A204.1 (cell line): ENCODE measurements at regions not wholly inside any gene's neighbourhood (a gene's known extent, or its start where the extent isn't known, plus 50 kb on each side); places are given as distances from the start of the nearest gene placed in this dataset.

Experiments
- FAIRE-seq: peaks from 2 replicates; lab custom pipeline; 2012; peaks lifted over from hg19 to GRCh38; lab: Jason Lieb, UNC

DNA sequence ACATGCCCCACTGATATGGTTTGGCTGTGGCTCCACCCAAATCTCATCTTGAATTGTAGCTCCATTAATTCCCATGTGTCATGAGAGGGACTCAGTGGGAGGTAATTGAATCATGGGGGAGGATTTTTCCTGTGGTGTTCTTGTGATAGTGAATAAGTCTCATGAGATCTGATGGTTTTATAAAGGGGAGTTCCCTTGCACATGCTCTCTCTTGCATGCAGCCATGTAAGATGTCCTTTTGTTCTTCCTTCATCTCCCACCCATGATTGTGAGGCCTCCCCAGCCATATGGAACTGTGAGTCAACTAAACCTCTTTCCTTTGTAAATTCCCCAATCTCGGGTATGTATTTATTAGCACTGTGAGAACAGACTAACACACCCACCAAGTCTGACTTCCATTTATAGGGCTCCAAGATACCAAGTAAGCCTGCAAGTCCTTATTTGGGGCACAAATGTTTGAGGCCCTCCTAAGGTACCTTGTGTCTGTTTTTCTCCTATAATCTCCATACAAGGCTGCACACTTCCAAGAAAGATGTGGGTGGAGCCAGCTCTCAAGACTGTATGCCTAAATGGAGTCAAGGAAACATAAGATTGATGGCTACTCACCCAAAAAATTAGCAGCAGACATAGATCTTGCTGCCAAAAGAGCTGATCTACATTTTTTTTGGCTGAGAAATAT lies 364.7 kb downstream of the TXNL1 start:
- no peak for FAIRE-seq

DNA sequence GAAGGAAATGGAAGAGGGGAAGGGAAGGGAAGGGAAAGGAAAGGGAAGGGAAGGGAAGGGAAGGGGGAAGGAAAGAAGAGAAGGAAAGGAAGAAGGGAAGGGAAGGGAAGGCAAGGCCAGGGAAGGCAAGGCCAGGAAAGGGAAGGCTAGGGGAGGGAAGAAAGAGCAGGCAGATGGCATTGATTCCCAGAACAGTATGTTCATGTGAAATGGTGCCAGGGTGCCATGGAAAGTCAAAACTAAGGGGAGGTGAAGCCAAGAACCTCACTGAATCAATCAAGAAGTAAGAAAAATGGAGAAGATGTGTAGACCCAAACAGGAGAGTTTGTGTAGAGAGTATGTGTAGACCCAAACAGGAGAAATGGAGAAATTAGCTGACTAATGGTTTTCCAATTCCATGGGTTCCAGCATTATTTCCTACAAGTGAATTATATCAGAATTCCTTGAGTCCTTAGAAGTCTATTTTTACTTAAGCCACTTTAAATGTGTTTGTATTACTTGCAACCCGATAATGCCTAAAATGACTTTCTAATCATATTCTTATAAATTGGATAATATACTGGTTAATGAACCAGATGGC lies 367.6 kb downstream of the TXNL1 start:
- no peak for FAIRE-seq

DNA sequence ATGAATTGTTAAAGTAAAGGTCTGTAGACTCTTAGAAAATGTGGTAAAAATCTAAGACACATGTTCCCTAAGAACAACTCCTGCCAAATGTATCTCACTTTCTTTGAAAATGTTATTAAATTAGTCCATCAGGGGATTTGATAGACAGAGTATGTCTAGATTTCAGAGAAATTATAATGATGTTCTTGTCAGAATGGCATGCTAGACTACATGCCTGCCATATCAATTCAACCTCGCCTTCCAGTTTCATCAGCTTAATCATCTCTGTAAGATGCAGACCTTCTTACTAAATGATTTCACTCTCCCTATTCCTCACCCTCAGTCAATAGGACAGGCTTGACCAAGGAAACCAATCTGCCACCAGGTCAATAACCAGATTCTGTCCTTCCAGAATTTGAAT lies 368.4 kb downstream of the TXNL1 start:
- no peak for FAIRE-seq

DNA sequence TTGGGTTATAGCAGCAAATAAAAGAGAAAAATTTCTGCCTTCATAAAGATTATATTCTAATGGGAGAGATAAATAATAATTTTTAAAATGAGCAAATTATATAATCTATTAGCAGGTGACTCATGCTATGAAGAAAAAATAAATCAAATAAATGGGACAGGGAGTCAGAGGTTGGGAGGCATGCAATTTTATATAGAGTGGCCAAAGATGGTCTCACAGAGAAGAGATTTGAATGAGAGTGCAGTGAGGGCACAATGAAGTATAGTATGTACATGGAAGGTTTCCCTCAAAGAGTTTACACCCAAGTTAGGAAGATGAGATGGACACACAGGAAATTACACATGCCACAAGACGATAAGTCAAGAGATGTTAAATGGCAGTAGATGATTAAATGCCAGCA lies 369.4 kb downstream of the TXNL1 start:
- no peak for FAIRE-seq

DNA sequence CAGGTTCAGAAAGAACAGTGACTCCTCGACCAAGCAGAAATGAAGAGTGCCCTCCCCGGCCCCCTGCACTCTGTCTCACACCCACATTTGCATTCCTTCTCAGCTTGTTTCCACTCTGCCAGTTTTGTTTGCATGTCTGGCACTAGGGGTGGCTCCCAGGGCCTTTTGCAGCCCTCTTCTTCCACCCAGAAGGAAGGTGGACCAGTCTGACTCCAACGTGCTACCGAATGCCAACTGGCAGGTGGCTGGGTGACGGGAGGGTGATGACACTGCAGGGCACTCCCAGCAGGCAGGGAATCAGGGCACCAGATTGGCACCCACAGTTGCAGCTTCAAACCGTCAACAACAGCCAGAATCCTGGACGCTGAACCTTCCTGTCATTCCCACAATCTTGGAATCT lies 371.1 kb downstream of the TXNL1 start:
- FAIRE-seq, result no peak

DNA sequence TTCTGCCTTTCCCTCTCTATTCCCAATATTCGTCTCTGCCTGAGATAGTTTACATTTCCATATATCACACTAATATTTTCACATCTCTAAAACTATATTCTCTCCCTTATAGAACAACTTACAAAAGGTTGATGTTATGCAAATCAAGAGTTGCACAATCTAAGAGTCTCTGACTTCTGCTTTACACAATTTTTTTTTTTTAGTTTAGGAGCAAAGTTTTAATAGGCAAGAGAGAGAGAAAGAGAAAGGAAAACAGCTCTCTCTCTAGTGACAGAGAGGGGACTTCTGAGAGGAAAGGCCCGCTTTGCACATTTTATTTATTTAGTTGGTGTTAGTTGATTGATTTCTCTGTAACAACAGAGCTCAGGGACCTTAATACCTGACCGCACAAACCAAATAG lies 380.2 kb downstream of the TXNL1 start:
- FAIRE-seq, result no peak

DNA sequence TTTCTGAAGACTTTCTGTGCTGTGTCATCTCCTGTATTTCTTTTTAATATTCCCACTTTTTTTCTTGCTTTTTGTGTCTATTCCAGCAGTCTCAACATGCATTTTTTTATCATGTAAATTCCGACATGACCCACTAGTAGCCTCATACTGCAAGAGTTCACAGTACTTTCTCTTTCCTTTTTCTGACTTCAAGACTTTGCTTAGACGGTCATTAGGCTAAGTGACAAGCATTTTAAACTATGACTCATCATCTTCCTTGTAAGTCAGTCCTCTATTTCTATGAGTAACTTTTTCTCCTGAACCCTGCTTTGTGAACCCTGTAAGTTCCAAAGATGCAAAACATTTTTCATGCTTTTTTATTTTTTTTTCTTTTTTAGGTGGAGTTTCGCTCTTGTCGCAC lies 381.2 kb downstream of the TXNL1 start:
- no peak for FAIRE-seq

DNA sequence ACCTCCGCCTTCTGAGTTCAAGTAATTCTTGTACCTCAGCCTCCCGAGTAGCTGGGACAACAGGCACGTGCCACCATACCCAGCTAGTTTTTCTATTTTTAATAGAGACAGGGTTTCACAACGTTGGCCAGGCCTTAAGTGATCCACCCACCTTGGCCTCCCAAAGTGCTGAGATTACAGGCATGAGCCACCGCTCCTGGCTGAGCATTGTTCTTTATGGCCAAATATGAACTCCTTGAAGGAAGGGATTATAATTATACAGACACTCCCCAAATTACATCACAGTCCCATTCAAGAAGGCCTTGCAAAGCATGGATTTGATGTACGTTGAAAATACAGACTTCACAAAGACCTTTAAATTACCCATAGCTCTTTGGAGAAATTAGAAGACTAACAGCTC lies 381.7 kb downstream of the TXNL1 start:
- FAIRE-seq, result no peak

DNA sequence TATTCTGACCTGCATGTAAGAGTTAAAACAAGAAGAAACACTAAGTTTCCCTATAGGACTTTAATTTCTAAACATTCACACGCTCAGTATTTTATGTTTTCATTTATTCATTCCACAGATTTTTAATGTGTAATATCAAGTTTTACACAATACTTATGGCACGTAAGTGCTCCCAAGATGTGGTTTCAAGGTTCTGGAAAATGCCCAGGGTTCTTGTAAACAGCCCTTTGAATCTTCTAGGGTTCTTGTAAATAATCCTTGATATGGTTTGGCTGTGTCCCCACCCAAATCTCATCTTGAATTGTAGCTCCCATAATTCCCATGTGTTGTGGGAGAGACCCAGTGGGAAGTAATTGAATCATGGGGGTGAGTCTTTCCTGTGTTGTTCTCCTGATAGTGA lies 383.0 kb downstream of the TXNL1 start:
- no peak for FAIRE-seq

DNA sequence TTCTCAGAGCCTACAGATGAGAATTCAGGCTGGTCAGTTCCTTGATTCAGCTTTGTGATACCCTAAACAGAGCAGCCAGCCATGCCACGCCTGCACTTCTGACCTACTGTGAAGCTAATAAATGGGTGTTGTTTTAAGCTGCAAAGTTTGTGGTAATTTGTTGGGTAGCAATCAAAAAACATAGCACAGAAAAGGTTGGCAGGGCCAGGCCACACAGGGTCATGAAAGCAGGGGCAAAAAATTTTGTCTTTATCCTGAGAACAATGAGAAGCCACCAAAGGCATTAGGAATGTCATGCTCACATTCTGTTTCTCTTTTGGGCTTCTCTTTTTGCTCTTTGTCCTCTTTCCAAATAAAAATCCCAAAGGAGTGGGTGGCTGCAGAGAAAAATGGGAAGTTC lies 385.9 kb downstream of the TXNL1 start:
- no peak for FAIRE-seq

DNA sequence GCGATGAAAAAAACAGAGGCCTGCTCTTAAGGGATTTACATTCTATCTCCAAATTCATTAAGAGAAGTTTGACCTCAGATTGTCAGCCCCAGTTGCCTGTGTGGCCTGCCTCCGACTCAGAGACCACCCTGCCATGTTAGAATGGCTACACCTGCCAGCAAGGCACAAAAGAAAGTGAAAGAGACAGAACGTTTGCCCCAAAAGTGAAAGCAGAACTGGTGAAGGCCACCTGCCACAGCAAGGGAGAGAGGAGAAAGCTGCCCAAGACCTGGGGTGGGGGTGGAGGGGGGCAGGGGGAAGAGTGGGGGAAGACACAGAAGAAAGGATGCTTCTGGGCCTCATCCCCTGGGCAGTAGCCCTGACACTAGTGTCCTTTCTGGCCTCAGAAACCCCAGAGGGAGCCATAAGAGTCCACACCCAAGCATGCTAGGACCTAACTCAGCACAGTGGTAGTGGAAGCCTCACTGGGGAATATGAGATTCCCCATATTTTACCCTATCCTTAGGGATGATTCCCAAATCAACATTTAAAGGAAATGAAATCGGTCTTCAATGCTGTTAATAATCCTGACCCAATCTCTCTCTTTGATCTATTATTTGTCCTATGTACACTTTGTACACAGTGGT lies 389.7 kb downstream of the TXNL1 start:
- FAIRE-seq, result no peak

DNA sequence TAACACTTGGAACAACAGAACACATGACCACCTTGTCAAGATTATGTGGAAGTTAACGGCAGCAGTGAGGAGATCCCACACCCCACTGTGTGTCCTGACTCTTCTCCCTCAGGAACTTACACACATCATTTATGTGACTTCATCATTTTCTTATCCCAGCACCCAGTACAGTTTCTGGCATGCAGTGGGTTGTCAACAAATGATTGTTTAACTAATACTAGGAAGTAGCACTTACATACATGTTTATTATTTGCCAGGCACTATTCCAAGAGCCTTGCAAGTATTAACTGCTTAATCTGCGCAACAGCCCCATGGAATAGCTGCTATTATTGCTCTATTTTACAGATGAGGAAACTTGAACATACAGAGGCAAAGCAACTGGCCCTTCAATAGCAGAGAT lies 391.5 kb downstream of the TXNL1 start:
- no peak for FAIRE-seq

DNA sequence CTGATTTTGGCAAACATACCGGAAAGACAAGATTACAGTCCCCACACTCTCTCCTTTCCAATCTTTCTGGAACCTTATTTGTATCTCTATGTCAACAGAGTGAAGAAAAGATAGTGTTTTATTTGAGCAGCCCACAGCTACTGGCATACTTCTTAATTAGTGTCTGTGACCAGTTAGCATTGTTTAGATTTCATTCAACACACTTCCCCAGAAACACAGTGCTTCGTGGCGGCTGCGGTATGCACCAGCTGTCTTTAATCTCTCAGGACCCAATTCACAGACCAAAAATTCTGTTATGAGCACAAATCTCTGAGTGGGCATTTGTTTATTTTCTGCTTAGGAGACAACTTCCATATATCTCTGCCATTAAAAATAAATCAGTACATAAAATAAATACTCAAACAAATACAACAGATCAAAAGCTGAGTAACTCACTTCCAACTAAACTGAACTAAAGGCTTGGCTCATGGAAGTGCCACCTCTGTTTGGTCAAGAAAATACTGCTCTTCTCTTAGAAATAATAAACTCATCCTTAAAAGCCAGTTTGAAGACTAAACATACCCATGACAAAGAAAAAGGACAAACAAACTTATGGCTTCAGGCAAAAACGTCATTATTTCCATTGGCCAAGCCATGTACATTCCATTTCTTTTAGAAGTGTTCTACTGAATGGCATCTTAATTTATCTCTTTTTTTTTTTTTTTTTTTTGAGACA lies 392.4 kb downstream of the TXNL1 start:
- FAIRE-seq, result no peak

DNA sequence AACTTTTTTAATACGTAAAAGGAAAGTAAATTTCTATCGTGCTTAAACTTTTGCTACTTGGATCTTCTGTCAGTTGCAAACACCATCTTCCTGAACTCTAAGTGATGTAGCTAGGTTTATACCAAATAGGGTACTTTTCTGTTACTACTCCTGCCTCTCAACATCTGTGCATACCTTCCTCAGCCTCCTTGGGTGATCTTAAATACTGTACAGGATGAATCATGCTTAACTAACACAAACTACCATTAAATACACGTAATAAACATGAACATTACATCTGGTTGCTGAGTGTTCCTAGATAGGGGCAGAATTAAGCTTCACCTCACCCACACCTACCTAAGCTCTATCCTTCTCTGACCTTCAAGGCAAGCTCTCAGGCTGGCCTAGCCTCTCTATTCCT lies 398.0 kb downstream of the TXNL1 start:
- no peak for FAIRE-seq

DNA sequence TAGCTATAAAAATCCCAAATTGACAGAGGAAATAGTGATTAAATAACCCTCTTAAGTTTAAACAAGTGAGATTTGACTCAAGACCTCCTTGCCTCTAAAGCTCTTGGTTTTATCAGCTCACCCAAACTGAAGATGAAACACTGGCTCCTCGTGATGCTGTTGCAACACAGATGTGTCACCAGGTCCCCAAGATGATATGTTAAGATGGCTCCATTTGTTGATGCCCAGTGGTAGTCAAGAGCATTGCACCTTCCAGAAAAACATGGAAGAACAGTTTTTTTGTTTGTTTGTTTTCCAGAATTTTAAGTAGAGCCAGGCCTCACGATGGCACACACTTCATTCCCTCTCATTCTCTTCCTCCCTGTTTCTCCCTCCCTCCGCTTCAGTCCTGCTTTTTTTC lies 399.8 kb downstream of the TXNL1 start:
- FAIRE-seq, result no peak

DNA sequence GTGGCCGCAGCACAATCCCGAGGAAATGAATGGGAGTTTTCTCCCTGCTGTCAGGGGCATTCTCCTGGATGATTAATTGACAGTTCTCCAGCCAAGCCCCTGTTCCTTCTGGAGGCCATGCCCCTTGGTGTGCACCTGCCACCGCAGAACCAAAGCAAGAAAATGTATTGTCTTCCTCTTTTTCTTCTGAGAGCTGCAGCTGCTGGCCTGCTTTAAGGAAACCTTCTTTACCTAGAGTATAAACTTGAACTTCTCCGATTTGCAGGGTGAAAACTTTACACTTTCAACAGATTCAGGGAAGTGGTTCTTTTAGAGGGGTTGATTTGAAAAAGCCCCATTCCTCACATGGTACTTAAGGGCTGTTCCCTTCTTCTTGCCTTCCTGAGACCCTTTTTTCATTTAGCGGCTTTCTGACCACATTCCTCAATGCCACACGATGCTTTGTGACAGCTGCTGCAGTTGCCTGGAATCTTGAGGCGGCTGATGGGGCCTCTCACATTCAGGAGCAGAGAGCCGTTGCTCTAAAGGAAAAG lies 402.8 kb downstream of the TXNL1 start:
- FAIRE-seq, result no peak

DNA sequence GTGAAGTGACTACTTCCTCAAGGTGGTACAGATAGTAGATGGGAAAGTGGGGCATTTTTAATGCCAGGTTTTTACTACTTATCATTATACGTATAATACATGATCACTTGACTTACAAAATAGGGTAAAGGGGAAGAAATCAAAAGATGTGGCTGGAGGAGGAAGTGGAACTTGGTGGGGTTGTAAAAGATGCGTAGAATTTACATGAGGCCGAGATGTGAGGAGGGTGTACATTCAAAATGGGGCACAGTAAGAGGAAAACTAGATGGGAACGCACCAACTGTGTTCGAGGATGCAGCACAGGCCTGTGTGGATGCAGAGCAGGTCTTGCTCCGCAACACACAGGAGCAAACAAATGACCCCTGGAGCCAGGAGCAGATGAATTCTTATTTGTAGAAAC lies 403.3 kb downstream of the TXNL1 start:
- FAIRE-seq, result no peak

DNA sequence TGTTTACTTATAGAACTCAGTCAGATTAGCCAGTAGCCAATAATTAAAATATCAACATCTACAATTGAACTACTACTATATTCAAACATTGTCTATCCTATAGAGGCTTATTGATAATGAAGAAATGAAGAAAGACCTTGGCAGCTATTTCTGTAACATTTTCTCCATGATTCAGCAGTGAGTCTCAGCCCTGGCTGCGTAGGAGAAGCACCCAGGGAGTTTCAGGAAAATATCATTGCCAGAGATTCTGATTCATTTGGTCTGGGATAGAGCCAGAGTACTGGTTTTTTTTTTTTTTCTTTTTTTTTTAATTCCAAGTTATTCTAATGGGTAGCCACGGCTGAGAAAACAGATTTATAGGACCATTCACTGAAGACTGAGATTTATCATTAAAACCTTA lies 404.8 kb downstream of the TXNL1 start:
- no peak for FAIRE-seq

DNA sequence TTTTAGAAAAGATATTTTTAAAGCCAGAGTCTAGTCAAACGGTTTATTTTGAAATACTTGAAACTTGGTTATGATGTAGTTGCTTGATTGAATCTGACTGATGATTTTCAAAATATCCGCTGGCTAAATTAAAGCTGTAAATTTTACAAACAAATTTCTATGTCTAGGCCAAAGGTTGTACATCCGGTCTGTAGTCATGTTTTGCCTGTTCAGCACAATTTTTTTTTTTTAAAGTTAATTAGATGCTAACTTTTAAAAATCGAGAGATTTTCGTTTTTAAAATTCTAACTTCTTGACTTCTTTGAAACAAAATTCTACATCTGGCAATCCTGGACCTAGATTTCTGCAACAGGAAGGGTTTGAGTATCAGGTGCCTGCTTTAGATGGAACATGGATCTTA lies 412.4 kb downstream of the TXNL1 start:
- no peak for FAIRE-seq

DNA sequence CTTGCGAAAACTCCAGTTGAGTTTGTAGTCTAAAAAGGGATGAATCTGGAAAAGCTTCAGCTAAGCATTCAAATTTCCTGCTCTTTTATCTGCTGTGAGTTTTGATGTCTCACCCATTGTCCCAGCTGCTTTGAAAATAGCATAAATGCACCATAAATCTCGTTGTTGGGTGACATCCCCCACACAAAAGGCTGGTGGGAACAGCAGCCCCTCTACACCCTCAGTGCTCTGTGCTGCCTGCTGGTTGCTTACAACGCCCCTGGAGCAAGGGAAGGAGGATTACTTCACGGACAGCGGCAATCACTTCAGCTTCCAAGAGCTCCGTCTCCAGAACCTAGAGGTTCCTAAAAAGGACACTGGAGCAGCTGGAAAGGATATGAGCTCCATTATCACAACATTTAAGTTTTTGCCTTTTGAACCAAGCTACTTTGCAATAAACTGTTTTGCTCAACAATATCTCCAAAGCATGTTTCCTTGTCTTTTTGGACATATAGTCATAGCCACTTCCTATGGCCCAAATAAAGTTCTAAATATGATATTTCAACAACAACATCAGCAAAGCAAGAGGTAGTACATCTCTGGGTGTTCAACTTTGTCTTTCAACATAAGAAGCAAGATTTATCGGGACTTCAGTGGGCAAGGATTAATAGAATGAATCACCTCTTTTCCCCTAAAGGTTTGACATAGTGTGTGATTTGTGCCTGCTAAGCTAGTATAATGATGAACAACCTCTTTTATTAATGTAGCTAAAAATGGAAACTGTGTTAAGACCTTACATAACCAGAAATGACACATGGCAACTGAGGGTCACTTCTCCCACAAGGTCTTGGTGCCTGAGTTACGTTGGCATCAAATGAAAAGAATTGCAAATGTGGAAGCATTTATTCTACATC lies 413.5 kb downstream of the TXNL1 start:
- no peak for FAIRE-seq

DNA sequence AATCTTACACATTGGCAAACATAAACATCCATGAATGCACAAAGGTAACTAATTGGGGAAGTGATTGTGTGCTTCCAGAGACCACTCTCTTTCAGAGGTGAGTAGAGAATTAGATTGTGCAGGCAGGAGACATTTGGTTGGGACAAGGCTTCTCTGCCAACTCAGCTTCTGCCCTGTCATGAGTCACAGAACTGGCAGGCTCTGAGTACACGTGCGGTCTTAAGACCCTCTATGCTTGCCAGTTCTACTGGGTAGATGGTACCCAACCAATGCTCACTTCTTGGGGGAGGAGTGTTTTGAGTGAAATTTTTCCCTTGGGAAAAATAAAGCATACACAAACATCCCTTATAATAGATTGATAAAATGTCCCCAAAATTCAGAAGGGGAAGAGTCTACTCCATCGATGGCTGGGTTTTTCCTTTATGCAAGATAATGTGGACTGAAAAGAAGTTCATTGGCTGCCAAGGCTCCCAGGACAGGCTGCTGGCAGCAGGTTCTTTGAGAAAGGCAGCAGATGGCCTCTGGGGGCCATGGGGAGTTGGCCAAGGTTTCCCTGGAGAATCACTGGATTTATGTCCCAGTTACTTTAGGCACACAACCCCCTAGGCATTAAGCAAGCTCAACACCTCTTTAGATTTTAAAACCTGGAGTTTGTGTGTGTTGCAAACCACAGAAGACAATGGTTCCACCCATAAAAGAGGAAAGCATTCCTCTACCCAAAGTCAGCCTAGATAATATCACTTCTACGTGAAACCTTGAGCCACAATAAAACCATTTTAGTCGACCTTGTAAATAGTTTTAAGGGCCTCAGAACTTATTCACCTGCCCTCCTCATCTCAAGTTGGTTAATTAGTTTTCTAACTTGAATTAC lies 417.0 kb downstream of the TXNL1 start:
- no peak for FAIRE-seq
